ENCODE measurements at regions not wholly inside any gene's neighbourhood (a gene's known extent, or its start where the extent isn't known, plus 50 kb on each side); places are given as distances from the start of the nearest gene placed in this dataset.
"Not testable (repeated sequence)": the region's sequence is repeated elsewhere in the genome, so short reads cannot be mapped to it uniquely, and the experiment has no call there.

GRCh38 chr15:70367913-70368705 lies 270.4 kb upstream of the TLE3 start:
- H3K27ac ChIP-seq (ENCODE audit: low read depth in 1 of 2, low read length in 2 of 2); H3K9me3 ChIP-seq (ENCODE audit: control insufficient read depth, low read length); H3K27me3 ChIP-seq (ENCODE audit: control insufficient read depth in 1 of 2, insufficient read depth in 2 of 2, low read length in 1 of 2); H3K4me3 ChIP-seq (ENCODE audit: low read length in 2 of 2); H3K36me3 ChIP-seq (ENCODE audit: control insufficient read depth in 1 of 2, insufficient read depth in 2 of 2, low read length in 1 of 2); ATAC-seq (ENCODE audit: low FRiP score); H3K4me1 ChIP-seq (ENCODE audit: control insufficient read depth in 1 of 2, insufficient read depth in 2 of 2, low read length in 2 of 2): not testable (repeated sequence)
- peak in 1 of 2 donors; percentile 59 for DNase-seq
- intact Hi-C loops (cut with DNase I): loop anchor here in 1 of 2 donors (10.0 kb wide), 1 partner anchor 57 kb away; no protein-coding TSS in a partner anchor
- 81 to 82% methylated on average over 14 of the region's 14 CpGs for WGBS, 2 donors

- not testable (repeated sequence) for H3K4me3 ChIP-seq (ENCODE audit: low read length in 2 of 2); H3K9me3 ChIP-seq (ENCODE audit: control insufficient read depth, low read length); H3K4me1 ChIP-seq (ENCODE audit: control insufficient read depth in 1 of 2, insufficient read depth in 2 of 2, low read length in 2 of 2); H3K27ac ChIP-seq (ENCODE audit: low read depth in 1 of 2, low read length in 2 of 2); ATAC-seq (ENCODE audit: low FRiP score); H3K27me3 ChIP-seq (ENCODE audit: control insufficient read depth in 1 of 2, insufficient read depth in 2 of 2, low read length in 1 of 2); H3K36me3 ChIP-seq (ENCODE audit: control insufficient read depth in 1 of 2, insufficient read depth in 2 of 2, low read length in 1 of 2); DNase-seq
- WGBS, 2 donors: 92 to 99% methylated on average over 4 of the region's 4 CpGs
- intact Hi-C loops (cut with DNase I): loop anchor here in 1 of 2 donors (10.0 kb wide), 1 partner anchor 61 kb away; no protein-coding TSS in a partner anchor
These were observed 266.3 kb upstream of the TLE3 start for GRCh38 chr15:70364023-70364422.

GRCh38 chr15:70362886-70363285 lies 265.2 kb upstream of the TLE3 start:
- WGBS, 2 donors: 35 to 45% methylated on average over 6 of the region's 6 CpGs
- no peaks in the 10 kb centered on the region for H3K4me1 ChIP-seq (ENCODE audit: control insufficient read depth in 1 of 2, insufficient read depth in 2 of 2, low read length in 2 of 2)
- intact Hi-C loops (cut with DNase I): loop anchor here in 1 of 2 donors (10.0 kb wide), 1 partner anchor 62 kb away; no protein-coding TSS in a partner anchor
- H3K9me3 ChIP-seq (ENCODE audit: control insufficient read depth, low read length): no peaks in the 10 kb centered on the region
- no peaks in the 10 kb centered on the region for H3K27me3 ChIP-seq (ENCODE audit: control insufficient read depth in 1 of 2, insufficient read depth in 2 of 2, low read length in 1 of 2)
- no peak overlapping the region for H3K4me3 ChIP-seq (ENCODE audit: low read length in 2 of 2)
- peak in 1 of 2 donors; percentile 73 for DNase-seq
- H3K27ac ChIP-seq (ENCODE audit: low read depth in 1 of 2, low read length in 2 of 2): no peak overlapping the region
- no peaks in the 10 kb centered on the region for H3K36me3 ChIP-seq (ENCODE audit: control insufficient read depth in 1 of 2, insufficient read depth in 2 of 2, low read length in 1 of 2)
- ATAC-seq (ENCODE audit: low FRiP score): peak; percentile 62

GRCh38 chr15:70362350-70362749 lies 264.6 kb upstream of the TLE3 start:
- ATAC-seq (ENCODE audit: low FRiP score) (no peak), DNase-seq (peak in 1 of 2 donors; percentile 10)
- no peaks in the 10 kb centered on the region for H3K36me3 ChIP-seq (ENCODE audit: control insufficient read depth in 1 of 2, insufficient read depth in 2 of 2, low read length in 1 of 2)
- WGBS, 2 donors: 93 to 94% methylated on average over 3 of the region's 3 CpGs
- no peaks in the 10 kb centered on the region for H3K4me1 ChIP-seq (ENCODE audit: control insufficient read depth in 1 of 2, insufficient read depth in 2 of 2, low read length in 2 of 2)
- intact Hi-C loops (cut with DNase I): loop anchor here in 1 of 2 donors (10.0 kb wide), 1 partner anchor 62 kb away; no protein-coding TSS in a partner anchor
- H3K27me3 ChIP-seq (ENCODE audit: control insufficient read depth in 1 of 2, insufficient read depth in 2 of 2, low read length in 1 of 2): no peaks in the 10 kb centered on the region
- no peak overlapping the region for H3K4me3 ChIP-seq (ENCODE audit: low read length in 2 of 2)
- no peak overlapping the region for H3K27ac ChIP-seq (ENCODE audit: low read depth in 1 of 2, low read length in 2 of 2)
- no peaks in the 10 kb centered on the region for H3K9me3 ChIP-seq (ENCODE audit: control insufficient read depth, low read length)

- intact Hi-C loops (cut with DNase I): loop anchor here in 1 of 2 donors (10.0 kb wide), 1 partner anchor 63 kb away; no protein-coding TSS in a partner anchor
- Histone ChIP-seq H3K4me3 (ENCODE audit: low read length in 2 of 2) (no peak overlapping the region), H3K36me3 (ENCODE audit: control insufficient read depth in 1 of 2, insufficient read depth in 2 of 2, low read length in 1 of 2) (no peaks in the 10 kb centered on the region), H3K27ac (ENCODE audit: low read depth in 1 of 2, low read length in 2 of 2) (no peak overlapping the region), H3K9me3 (ENCODE audit: control insufficient read depth, low read length) (no peaks in the 10 kb centered on the region), H3K27me3 (ENCODE audit: control insufficient read depth in 1 of 2, insufficient read depth in 2 of 2, low read length in 1 of 2) (no peaks in the 10 kb centered on the region), H3K4me1 (ENCODE audit: control insufficient read depth in 1 of 2, insufficient read depth in 2 of 2, low read length in 2 of 2) (no peaks in the 10 kb centered on the region)
- WGBS, 2 donors: 96 to 98% methylated on average over 11 of the region's 11 CpGs
- DNase-seq (peak in 1 of 2 donors; percentile 59), ATAC-seq (ENCODE audit: low FRiP score) (no peak)
These were observed 264.2 kb upstream of the TLE3 start for GRCh38 chr15:70361891-70362290.

GRCh38 chr15:70361106-70361505 lies 263.4 kb upstream of the TLE3 start:
- no peaks in the 10 kb centered on the region for H3K36me3 ChIP-seq (ENCODE audit: control insufficient read depth in 1 of 2, insufficient read depth in 2 of 2, low read length in 1 of 2)
- no peak overlapping the region for H3K27ac ChIP-seq (ENCODE audit: low read depth in 1 of 2, low read length in 2 of 2)
- H3K9me3 ChIP-seq (ENCODE audit: control insufficient read depth, low read length): no peaks in the 10 kb centered on the region
- DNase-seq (peak in 1 of 2 donors; percentile 25), ATAC-seq (ENCODE audit: low FRiP score) (no peak)
- intact Hi-C loops (cut with DNase I): loop anchor here in 1 of 2 donors (10.0 kb wide), 1 partner anchor 64 kb away; no protein-coding TSS in a partner anchor
- 98% methylated on average over 2 of the region's 2 CpGs for WGBS, 2 donors
- H3K4me1 ChIP-seq (ENCODE audit: control insufficient read depth in 1 of 2, insufficient read depth in 2 of 2, low read length in 2 of 2): no peaks in the 10 kb centered on the region
- no peak overlapping the region for H3K4me3 ChIP-seq (ENCODE audit: low read length in 2 of 2)
- no peaks in the 10 kb centered on the region for H3K27me3 ChIP-seq (ENCODE audit: control insufficient read depth in 1 of 2, insufficient read depth in 2 of 2, low read length in 1 of 2)

- 97% methylated on average over 14 of the region's 14 CpGs for WGBS, 2 donors
- Histone ChIP-seq H3K9me3 (ENCODE audit: control insufficient read depth, low read length) (no peaks in the 10 kb centered on the region), H3K36me3 (ENCODE audit: control insufficient read depth in 1 of 2, insufficient read depth in 2 of 2, low read length in 1 of 2) (no peaks in the 10 kb centered on the region), H3K4me3 (ENCODE audit: low read length in 2 of 2) (no peak overlapping the region), H3K4me1 (ENCODE audit: control insufficient read depth in 1 of 2, insufficient read depth in 2 of 2, low read length in 2 of 2) (no peaks in the 10 kb centered on the region), H3K27me3 (ENCODE audit: control insufficient read depth in 1 of 2, insufficient read depth in 2 of 2, low read length in 1 of 2) (no peaks in the 10 kb centered on the region), H3K27ac (ENCODE audit: low read depth in 1 of 2, low read length in 2 of 2) (no peak overlapping the region)
- DNase-seq (peak; percentile 21 to 51), ATAC-seq (ENCODE audit: low FRiP score) (no peak)
- intact Hi-C loops (cut with DNase I): no loop called here
These were observed 261.3 kb upstream of the TLE3 start for GRCh38 chr15:70358871-70359647.

GRCh38 chr15:70358011-70358819 lies 260.5 kb upstream of the TLE3 start:
- Histone ChIP-seq H3K27me3 (ENCODE audit: control insufficient read depth in 1 of 2, insufficient read depth in 2 of 2, low read length in 1 of 2) (no peaks in the 10 kb centered on the region), H3K36me3 (ENCODE audit: control insufficient read depth in 1 of 2, insufficient read depth in 2 of 2, low read length in 1 of 2) (no peaks in the 10 kb centered on the region), H3K27ac (ENCODE audit: low read depth in 1 of 2, low read length in 2 of 2) (no peak overlapping the region), H3K9me3 (ENCODE audit: control insufficient read depth, low read length) (no peaks in the 10 kb centered on the region), H3K4me1 (ENCODE audit: control insufficient read depth in 1 of 2, insufficient read depth in 2 of 2, low read length in 2 of 2) (no peaks in the 10 kb centered on the region), H3K4me3 (ENCODE audit: low read length in 2 of 2) (no peak overlapping the region)
- ATAC-seq (ENCODE audit: low FRiP score) (no peak), DNase-seq (peak; percentile 21 to 23)
- intact Hi-C loops (cut with DNase I): no loop called here
- 92% methylated on average over 11 of the region's 11 CpGs for WGBS, 2 donors

Measured in aorta (tissue), 5 donors.